NCI-H226 (cell line): ENCODE measurements at regions not wholly inside any gene's neighbourhood (a gene's known extent, or its start where the extent isn't known, plus 50 kb on each side); places are given as distances from the start of the nearest gene placed in this dataset.
A peak's percentile ranks its signal among the peaks of the same experiment; 100 is the strongest.

Experiments
- DNase-seq: peaks from one replicate; pipeline ENCODE4 v3.0.0-alpha.2; 2015

DNA sequence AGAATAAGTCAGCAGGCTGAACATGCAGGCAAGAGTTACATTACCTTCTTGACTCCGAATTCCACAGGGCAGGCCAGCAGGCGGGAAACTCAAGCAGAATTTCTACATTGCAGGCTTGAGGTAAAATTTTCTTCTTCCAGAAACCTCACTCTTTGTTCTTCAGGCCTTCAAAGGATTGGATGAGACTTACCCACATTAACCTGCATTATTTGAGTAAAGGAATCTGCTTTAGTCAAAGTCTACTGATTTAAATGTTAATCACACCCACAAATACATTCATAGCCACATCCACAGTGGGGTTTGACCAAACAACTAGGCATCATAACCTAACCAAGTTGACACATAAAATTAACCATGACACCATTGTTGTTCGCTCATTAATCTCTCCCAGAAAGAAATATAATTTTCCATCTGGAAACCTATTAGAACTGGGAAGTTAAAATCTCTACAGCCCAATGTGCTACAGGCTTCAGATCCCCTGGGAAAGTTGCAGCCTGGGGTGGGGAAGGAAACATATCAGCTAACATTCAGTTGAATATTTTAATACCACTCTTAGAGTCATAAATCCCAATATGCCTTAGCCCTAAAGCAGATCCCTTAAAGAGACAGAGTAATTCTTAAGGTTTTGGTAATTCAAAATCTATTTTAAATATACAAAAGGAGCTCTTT, 468.2 kb upstream of the TNP1 start:
- no peak for DNase-seq

DNA sequence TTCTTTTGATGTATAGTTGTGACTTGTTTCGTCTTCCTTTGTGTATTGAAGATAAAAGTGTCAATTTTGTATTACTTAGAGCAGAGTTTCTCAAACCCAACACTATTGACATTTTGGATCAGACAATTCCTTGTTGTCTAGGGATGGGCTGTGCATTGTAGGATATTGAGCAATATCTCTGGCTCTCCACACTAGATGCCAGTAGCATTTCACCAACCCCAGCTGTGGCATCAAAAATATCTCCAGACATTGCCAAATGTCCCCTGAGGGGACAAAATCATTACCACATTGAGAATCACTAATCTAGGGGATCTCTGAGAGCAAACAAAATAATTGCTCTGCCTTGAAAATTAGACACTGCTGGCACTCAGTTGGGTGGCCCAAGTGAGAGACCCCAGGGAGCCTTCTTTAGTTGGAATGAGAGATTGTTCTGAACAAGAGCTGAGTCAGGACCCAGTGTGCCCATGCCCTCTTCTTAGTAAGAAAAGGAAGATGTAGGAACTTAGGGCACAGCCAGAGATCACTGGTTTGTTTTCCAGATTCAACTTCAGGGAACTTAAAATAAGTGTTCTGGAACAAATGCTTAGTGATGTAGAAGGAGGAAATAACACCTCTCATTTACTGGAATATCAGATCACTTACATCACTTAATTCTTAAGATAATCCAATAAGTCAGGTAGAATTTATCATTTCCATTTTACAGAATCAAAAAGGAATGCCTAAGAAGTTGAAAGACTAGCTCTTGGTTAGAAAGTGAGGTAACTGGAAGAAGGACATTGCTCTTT, 466.6 kb upstream of the TNP1 start:
- no peak for DNase-seq

DNA sequence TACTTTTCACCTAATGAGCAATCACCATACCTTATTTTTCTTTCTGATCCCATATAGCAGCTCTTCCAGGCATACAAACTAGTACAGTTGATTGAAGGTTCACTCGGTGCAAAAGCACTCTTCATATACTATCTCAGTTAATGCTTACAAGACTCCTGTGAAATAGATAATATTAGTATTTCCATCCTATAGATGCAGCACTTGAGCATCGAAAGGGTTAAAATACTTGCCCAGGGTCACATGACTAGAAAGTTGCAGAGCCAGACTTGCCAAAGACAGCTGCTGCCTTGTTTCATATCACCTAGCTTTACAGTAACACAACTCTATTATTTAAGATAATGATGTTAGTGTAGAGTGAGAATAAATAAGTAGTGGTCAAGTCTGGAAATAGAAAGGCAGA, 466.0 kb upstream of the TNP1 start:
- no peak for DNase-seq

DNA sequence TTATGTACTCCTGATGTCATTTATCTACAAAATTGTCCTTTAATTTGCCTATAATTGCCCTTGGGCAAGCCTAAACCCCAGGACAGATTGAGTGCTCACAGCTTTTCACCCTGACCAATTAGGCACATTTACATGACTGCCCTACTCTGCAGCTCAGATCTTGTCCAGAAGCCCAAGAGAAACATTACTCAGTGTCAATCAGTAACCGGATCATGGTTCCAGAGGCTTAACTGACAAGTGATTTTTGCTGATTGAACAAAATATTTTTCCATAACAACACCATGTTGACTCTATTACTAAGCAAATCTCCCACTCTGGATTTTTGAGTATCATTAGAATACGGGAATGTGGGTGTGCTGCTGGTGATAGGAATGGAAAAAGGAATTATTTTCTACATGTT, 465.4 kb upstream of the TNP1 start:
- no peak for DNase-seq

DNA sequence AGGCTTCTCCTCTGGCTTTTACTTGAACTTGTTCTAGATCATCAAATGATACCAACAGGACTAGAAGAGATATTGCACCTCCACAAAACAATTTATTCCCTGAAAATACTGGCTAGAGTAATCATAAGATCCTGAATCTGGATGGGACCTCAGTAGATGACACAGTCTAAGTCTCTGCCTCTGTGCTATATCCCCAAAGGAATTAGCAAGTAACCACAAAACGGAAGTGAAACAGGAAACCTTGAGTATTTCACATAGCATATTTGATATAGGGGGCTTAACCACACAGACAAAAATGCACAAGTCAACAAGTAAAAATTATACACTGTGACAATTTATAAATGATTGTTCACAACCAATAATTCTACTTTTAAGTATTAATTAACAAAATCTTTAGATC, 456.9 kb upstream of the TNP1 start:
- DNase-seq, result no peak

DNA sequence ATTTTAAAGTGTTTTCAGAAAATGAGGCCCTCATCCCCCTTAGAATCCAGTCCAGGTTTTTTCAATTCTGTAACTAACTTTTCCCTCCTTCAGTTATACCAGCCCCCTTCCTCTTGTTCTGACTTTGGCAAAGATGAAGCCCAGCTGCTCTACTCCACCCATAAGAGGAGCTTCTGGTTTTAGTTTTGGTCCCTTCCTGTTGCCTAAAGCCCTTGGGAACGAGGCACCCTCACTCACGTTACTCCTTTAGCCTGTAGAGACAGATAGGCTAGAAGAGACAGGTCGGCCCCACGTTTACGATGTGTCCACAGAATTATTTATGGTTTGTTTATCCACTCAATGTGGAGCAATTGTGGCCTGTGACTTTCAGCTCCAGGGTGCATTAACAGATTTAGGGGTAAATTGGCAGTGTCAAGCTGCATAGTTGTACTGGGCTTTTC, 454.2 kb upstream of the TNP1 start:
- no peak for DNase-seq

DNA sequence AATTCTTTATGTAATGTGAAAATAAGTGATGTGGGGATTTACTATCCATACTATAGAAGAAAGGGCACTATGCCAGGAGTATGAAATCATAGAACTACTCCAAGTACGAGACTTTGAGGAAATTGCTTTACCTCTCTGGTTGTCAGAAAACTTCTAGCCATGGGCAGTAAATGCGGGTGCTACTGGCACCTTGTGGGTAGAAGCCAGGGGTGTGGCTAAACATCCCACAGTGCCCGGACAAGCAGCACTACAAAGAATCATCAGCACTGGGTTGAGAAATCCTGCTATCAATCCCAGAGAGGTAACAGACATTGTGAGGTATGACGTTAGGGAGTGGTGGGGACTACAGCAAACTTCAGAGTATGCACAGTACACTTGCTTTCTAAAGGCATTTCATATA, 453.5 kb upstream of the TNP1 start:
- no peak for DNase-seq

DNA sequence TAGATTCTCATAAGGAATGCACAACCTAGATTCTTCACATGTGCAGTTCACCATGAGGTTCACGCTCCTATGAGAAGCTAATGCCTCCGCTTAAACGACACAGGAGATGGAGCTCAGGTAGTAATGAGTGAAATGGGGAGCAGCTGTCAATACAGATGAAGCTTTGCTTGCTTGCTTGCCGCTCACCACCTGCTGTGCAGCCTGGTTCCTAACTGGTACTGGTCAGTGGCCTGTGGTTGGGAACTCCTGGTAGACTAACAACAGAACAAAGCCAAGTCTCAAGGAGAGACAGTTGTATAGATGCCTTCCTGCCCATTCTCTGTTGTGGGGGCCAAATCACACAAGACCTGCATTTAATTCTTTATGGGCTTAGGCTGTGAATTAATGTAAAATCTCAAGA, 449.2 kb upstream of the TNP1 start:
- DNase-seq, result no peak

DNA sequence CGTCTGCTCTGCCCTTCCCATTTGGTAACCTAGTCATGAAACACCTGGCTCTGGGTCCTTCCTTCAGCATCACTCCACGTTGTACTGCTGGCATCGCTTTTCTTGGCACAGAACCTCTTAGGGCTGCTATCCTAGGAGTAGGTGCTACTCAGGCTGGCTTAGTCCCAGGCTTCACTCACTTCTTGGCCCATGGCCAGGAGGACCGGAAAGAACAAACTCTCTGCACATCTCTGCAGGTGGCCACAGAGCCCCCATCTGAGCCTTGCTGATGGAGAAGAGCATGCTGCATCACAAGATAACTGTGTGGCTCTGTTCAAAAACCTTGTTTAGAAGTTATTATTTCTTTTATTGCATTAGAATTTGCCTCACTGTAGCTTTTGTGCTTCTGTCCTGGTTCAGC, 447.2 kb upstream of the TNP1 start:
- DNase-seq, result no peak

DNA sequence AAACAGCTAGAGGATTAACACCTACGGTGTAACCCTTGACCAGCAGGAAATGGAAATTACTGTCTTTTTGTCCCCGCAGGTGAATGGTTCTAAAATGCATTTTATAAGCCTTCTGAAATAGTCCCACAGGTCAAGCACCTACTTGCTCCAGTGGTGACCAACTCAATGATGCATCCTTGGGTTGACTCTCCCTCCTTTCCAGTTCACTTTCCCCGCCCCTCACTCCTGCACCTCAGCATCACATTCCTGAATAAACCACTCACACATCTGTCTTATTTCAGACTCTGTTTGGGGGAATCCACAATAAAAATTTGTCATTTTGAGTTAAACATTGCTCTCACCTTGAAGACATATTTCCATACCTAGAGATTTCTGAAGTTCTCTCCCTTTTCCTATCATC, 446.0 kb upstream of the TNP1 start:
- no peak for DNase-seq

DNA sequence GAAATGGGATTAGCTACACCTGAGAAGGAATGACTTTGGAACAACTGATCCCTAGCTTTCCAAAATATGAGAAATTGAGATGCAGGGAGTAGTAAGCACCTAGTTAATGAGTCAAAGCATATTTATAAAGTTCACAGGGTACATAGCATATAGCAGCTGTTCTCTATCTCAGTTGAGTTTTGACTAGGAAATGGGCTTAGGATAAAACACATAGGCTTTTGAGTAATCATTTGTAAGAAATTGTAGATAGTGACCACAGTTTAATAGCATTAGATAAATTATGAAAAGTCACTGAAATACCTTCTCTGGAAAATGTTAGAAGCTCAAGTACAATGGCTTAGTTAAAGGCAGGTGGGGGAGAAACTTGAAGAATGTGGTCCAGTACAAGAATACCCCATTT, 444.7 kb upstream of the TNP1 start:
- DNase-seq, result no peak

DNA sequence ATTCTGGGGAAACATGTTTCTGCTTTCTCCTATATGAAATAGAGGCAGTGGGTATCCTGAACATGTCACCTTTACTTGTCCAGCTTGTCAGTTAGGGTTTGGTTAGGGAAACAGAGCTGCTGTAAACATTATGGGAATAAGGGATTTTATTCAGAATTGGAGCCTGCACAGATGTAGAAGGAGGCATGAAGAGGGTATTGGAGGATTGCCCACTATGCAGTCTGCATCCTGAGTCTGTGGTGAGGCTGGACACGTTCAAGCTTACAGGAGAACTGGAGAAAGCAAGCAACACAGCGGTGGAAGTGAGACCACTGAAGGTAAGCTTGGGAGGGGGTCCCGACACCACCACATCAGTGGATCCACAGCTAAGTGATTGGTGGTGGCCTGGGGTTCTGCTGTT, 443.0 kb upstream of the TNP1 start:
- DNase-seq, result no peak

DNA sequence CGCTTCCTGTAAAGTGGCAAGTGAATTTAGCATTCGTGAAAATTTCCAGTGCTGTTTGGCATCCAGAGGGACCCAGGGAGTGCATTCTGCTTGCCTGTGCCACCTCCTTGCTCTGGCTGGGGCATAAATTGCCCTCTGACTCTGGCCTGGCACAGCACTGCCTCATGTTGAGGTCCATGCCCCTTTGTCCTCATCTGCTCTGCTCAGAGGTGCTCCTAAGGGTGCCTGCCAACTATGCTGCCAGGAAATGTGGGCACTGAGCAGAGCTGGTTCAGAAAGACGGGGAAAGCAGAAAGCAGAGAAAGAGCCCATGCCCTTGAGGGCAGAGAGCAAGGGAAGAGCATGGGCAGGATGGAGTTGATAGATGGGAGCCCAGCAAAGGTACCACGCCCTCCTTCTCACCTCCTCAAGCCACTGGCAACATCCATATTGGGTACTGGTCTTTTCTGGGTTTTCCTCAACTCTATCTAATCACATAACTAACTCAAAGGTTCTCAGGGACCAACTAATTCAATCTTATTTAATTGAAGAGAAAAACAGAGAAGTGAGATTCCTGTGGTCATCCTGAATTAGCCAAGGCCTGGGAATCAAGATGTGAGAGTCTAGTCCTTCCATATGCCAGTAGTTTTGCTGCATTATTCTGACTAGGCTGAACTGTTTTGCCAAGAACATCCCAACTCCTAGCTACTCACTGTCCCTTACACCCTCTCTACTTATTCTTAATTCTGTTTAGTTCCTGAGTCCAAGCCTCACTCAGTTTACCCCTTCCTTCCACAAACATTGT, 441.5 kb upstream of the TNP1 start:
- no peak for DNase-seq

DNA sequence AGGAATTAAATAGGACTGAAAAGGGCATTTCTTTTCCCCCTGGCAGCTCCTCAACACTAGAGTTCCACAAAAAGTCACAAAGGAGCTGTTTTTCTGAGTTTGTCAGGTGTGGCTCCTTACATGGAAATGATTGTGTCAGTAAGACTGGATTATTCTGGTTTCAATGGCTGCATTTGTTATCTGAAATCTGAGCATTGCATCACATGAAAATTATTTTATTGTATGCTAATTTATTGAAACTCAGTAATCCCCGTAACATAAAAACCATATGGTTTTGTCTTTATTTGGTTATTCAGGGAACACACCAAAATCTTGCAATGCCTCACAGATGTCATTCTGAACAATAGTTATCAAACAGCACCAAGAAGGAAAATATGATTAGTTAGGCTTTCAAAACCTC, 439.7 kb upstream of the TNP1 start:
- no peak for DNase-seq

DNA sequence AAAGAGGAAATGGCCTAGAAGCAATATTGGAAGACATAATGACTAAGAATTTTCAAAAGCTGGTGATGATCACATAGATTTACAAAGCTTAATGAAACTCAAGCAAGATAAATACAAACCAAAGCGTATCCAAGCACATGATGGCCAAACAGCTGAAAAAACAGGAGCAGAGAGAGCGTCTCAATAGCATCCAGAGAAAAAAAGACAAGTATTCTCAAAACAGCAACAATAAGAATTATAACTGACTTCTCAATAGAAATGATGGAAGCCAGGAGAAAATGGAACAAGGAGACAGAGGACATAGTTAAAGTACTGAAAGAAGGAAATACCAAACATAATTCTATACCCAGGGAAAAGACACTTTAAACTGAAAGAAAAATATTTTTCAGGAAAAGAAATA, 437.2 kb upstream of the TNP1 start:
- no peak for DNase-seq

DNA sequence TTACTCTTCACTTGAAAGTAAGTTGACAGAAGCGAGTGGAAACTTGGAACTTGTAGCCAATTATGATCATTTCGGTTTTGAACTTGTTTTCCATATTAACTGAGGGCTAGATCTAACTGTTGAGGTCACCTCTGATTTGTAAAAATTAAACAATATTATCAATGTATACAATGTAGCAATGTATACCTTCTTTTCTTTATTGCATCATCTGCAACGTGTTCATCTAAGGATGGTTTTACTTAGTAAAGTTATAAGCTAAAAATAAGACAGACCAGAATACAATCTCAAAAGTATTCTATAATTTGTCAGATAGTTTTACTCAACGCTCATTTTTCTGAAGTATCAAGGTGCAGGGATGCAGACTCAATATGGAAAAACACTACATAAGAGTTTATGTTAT, 435.0 kb upstream of the TNP1 start:
- DNase-seq, result no peak

DNA sequence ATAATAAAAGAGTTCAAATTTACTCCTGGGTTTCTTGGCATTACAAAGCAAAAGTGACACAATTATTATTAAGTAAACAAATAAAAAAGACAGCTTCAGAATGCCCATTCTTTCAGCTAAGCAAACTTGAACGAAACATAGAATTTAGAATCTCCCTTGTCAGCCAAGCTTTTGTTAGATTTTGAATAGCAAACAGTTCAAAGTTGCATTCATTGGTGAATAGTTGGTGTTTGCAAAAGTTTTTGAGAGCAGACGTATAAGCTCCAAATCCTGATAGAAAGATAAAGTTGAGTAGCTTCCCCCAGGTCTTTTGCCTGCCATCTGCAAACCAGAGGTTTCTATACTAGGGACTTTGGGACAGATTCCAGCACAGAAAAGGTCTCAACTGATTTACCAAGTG, 434.3 kb upstream of the TNP1 start:
- DNase-seq, result no peak

DNA sequence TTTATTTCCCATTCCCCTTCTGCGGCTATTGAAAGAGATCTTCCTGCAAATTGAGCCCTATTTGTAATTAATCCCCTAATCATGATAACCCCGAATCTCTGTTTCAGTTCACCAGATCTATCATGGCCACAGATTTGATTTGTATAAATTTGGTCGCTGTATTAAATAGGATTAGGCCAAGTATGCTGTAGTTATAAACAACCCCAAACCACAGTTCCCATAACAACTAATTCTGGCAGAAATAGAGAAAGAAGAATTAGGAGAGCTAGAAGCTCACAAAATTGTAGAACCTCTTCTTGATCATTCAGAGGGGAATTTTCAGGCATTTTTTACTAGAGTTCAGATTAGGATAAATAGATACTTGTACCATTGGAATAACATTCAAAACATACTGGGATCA, 433.7 kb upstream of the TNP1 start:
- DNase-seq, result no peak

DNA sequence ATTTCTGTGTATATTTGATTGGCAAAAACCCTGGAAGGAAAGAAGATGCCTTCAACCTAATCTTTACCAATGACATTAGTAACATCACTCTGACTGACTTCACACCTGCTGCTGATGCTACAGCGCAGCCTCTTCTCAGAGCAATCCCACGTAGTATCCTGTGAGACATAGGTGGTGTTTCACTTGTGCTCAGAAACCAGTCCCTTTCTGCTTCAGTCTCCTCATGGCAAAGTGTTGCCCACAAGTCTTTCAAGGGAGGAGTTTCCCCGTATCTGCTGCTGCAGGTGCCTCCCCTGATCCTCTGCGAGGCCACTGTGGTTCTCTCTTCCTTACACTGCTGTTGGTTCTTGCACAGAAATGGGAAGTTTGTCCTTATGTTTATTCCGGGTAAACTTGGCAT, 433.2 kb upstream of the TNP1 start:
- DNase-seq, result no peak

DNA sequence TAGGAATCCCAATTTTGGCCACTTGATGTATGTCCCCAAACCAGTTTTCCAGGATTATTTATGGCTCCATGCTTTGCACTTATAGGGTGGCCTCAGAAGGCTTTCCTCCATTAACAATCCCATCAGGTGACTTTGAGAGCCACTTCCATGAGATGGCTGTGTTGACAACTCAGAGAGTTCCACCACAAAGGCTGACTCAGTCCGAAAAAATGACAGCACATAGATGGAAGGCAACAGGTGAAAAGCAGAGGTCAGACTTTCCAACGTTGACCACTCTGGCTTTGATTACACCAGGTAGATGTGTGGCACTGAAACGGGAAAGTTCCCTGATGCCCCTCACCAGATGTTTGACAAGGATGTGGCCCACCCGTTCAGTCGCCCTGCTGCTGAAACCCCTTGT, 431.4 kb upstream of the TNP1 start:
- no peak for DNase-seq

DNA sequence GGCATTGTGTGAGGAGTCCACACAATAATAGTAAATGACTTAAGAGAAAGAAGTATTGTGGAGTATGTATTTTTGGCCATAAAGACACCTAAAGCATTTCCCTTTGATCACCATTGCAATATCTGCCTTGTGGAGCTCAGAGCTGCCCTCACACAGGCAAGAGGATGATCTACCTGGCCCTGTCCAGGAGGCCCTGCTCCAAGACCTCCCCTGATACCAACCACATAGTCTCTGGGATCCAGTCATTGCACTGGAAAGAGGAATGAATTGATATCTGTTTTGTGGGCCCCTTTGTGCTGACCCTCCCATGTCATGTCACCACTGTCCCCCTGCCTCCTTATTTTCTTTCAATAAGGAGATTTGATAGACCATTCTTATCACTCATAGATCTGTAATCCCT, 430.6 kb upstream of the TNP1 start:
- DNase-seq, result no peak

DNA sequence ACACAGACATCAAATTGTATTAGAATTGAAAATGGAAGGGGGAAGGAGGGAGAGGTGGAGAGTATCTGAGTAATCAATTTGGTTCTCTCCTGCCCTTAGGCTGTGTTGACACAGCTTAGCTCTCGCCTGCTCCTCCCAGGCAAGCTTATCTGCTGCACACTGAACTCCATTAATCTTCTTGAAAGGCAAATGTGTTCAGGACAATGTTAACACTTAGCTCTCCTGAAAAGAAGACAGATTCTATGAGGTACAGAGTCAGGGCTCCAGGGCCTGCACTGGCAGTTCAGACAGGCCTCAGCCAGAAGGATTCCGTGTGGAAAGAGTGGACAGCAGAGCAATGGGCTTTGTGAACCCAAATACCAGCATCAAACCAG, 430.0 kb upstream of the TNP1 start:
- DNase-seq, result peak; percentile 75

DNA sequence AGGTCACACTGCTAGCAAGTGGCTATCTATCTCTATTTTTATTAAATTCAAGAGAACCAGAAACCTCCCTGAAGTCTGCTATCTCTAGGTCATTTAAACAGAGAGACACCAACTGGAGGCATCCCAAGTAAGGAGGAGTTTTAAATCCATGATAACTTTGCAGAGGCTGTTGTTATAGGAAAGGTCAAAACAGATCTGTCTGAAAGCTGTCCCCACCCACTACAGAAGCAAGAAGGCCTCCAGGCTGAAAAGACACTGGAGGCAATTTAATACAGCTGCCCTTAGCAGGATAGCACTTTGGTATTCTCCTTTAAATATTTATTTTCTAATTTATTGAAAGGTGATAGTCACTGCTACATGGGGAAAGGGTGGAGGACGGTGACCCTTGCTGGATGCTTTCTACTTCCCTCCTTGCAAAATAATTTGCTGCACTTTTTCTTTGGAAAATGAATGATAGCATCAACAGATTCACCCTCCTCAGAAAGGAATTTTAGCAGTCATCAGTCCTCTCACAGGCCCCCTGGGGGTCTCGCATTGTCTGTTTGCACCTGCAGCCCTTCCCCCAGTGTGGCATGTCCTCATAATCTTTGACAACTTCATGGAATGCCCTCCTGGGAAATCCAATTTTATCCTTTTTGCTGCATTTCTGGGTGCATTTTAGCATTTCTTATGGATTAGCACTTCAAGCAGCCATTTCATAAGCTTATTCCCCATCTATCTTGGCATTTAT, 429.5 kb upstream of the TNP1 start:
- peak; percentile 22 for DNase-seq
